ENCODE measurements at regions not wholly inside any gene's neighbourhood (a gene's known extent, or its start where the extent isn't known, plus 50 kb on each side); places are given as distances from the start of the nearest gene placed in this dataset.

- TF ChIP-seq CTCF (IDR thresholded peaks at IDR 0.05; ENCODE audit: low read depth, low read length) (no peak), POLR2A (IDR thresholded peaks at IDR 0.05; ENCODE audit: extremely low read depth, insufficient read length) (no peak), MYC (IDR thresholded peaks at IDR 0.05; ENCODE audit: low read depth, low read length) (no peak)
Observed at GRCh38 chr10:3426190-3426845, 253.7 kb upstream of the PITRM1 start.
